Kidney epithelial cell (primary cell): ENCODE measurements at regions not wholly inside any gene's neighbourhood (a gene's known extent, or its start where the extent isn't known, plus 50 kb on each side); places are given as distances from the start of the nearest gene placed in this dataset.
"Not testable (repeated sequence)": the region's sequence is repeated elsewhere in the genome, so short reads cannot be mapped to it uniquely, and the experiment has no call there.

Experiments used
- DNase-seq: peaks from one replicate; pipeline ENCODE4 v3.0.0-alpha.2; 2010; ENCODE audit warnings: low read depth
- H3K27me3 ChIP-seq: 2 replicates; pipeline ENCODE4 v1.6.0; 2011; ENCODE audit warnings: low read length; ENCODE audit not compliant: control insufficient read depth, insufficient read depth
- H3K36me3 ChIP-seq: 2 replicates; pipeline ENCODE4 v1.5.1; 2011; ENCODE audit warnings: low read length; ENCODE audit not compliant: control insufficient read depth, insufficient read depth
- H3K4me3 ChIP-seq: 2 replicates; pipeline ENCODE4 v1.5.1; 2011; ENCODE audit warnings: low read depth, mild to moderate bottlenecking, control low read depth, low read length
- TF ChIP-seq, protein P1 (sequence below): IDR thresholded peaks from 2 replicates; pipeline ENCODE4 v1.5.1; 2011; ENCODE audit warnings: mild to moderate bottlenecking, moderate library complexity, low read length, control low read depth, inconsistent platforms; ENCODE audit not compliant: insufficient read depth, poor library complexity, severe bottlenecking

DNA sequence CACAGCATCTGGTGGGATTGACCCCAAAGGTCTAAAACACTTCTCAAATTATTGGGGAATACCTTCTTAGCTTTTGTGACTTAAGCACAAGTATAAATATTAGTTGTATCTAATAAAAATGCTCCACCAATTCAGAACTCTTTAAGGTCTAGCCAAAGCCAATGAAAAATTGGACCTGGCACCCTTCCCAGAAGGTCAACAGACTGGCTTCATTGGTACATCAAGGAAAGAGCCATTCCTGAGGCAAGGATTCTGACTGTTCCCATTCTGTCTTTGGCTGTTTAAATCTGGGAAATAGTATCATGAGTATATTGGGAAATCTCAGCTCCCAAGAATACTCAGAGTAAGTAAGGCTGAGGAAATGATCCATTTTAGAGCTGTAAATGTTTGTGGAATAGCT is 153.0 kb upstream of the TRPC5 start:
- DNase-seq: no peak
- no peak overlapping the region for H3K4me3 ChIP-seq
- TF ChIP-seq, protein P1, sequence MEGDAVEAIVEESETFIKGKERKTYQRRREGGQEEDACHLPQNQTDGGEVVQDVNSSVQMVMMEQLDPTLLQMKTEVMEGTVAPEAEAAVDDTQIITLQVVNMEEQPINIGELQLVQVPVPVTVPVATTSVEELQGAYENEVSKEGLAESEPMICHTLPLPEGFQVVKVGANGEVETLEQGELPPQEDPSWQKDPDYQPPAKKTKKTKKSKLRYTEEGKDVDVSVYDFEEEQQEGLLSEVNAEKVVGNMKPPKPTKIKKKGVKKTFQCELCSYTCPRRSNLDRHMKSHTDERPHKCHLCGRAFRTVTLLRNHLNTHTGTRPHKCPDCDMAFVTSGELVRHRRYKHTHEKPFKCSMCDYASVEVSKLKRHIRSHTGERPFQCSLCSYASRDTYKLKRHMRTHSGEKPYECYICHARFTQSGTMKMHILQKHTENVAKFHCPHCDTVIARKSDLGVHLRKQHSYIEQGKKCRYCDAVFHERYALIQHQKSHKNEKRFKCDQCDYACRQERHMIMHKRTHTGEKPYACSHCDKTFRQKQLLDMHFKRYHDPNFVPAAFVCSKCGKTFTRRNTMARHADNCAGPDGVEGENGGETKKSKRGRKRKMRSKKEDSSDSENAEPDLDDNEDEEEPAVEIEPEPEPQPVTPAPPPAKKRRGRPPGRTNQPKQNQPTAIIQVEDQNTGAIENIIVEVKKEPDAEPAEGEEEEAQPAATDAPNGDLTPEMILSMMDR: no peak
- no peaks in the 10 kb centered on the region for H3K27me3 ChIP-seq
- no peaks in the 10 kb centered on the region for H3K36me3 ChIP-seq

DNA sequence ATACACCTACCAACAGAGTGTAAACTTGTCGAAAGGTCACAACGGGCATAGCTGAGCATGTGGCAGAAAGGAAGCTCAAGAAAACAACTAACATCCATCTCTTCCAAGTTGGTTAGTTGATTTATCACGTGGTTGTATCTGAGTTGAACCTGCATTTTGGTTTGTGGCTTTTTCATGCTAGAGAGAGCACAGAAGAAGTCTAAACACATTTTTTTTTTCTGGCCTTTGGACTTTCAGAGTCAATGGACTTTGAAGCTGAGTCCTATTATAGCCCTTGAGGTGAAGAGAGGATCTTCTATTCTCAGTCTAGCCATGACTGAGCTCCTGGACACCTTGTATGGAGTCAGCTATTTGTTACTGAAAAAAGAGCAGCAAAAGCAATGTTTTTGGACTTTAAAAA is 150.6 kb upstream of the TRPC5 start:
- H3K27me3 ChIP-seq: no peaks in the 10 kb centered on the region
- no peak overlapping the region for H3K4me3 ChIP-seq
- DNase-seq: no peak
- TF ChIP-seq, protein P1: no peak
- no peaks in the 10 kb centered on the region for H3K36me3 ChIP-seq

DNA sequence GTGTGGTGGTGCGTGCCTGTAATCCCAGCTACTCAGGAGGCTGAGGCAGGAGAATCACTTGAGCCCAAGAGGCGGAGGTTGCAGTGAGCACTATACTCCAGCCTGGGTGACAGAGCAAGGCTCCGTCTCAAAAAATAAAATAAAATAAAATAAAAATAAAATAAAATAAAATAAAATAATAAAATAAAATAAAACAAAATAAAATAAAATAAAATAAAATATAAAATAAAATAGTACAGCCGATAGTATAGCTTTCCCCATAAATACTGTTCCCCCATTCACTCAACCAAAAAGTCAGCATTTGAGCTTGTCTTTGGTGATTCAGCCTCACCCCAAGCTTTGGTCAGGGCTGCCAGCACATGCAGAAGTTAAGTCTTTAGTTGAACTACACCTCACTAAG is 144.2 kb upstream of the TRPC5 start:
- H3K27me3 ChIP-seq, H3K4me3 ChIP-seq, DNase-seq, H3K36me3 ChIP-seq: not testable (repeated sequence)

DNA sequence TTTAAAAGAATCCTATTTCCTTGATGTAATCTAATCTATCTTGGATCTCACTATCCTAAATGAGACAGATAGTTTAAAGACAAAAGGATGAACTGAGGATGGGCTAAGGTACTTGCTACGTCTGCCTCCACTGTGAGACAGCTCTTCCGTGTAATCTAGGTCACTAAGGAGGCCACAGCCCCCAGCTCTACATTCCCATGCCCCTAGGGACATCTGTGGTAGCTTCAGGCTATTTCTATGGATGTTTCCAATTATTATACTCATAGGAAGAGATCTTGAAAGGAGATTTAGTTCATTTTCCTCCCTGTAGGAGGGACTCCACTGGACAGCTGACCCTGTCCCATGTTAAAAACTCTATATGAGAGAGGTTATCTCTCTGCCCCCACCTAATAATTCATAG is 140.8 kb upstream of the TRPC5 start:
- Histone ChIP-seq H3K4me3 (no peak overlapping the region), H3K27me3 (no peaks in the 10 kb centered on the region), H3K36me3 (no peaks in the 10 kb centered on the region)
- DNase-seq: no peak
- TF ChIP-seq, protein P1: no peak

DNA sequence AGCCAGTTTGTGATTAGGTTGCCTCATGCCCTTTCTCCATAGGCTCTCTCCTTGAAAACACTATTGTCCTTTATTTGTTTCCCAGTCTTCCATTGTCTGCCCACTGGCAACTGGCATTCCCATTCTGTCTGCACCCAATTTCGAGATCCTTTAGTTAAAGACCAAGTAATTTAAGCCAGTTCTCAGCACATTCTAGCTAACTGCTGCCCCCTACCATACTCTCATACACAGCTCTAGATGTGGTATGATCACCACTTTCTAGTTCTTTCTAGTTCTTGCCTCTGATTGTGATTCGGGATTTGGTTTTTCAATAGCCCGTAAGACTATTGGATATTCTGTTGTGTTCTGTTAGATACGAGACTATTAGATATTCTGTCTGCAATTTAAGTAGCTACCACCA is 135.8 kb upstream of the TRPC5 start:
- no peak for DNase-seq
- H3K36me3 ChIP-seq: no peaks in the 10 kb centered on the region
- TF ChIP-seq, protein P1: no peak
- H3K4me3 ChIP-seq: no peak overlapping the region
- H3K27me3 ChIP-seq: no peaks in the 10 kb centered on the region

DNA sequence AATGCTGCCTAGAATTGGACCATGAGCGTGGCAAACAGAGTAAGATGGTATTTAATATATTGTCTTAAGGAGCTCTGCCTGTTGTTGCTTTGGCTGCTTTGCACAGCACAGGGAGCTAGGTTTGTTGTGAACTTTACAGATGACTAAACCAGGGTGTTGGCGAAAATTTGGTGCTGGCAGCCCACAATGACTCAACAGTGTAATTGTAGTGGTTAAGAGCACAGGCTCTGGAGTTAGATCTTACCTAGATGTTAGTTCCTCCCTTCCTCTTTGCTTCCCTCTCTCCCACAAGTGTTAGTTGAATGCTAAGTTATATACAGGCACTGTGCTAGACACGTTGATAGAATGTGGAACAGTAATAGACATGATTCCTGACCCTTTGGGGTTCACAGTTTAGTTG is 128.9 kb upstream of the TRPC5 start:
- H3K36me3 ChIP-seq: no peaks in the 10 kb centered on the region
- DNase-seq: no peak
- H3K27me3 ChIP-seq: no peaks in the 10 kb centered on the region
- no peak overlapping the region for H3K4me3 ChIP-seq
- TF ChIP-seq, protein P1: no peak

DNA sequence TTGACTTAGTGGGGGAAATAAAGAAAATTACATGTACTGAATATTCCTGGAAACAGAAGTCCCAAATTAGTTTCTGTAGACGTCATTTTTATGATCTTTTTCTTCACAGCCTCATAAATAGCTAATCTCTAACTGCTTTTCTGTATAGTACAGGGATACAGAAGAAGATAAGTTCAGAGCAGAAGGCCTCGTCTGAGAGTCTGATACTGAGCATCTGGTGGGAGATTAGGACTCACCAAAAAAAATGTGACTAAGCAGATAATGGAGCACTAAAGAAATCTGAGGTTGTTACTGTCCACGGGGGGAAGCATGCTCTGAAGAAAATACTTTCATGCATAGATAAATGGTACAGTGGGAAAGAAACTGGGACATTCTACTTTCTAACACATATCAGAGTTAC is 115.3 kb upstream of the TRPC5 start:
- DNase-seq: no peak
- H3K36me3 ChIP-seq: no peaks in the 10 kb centered on the region
- H3K27me3 ChIP-seq: no peaks in the 10 kb centered on the region
- no peak overlapping the region for H3K4me3 ChIP-seq
- TF ChIP-seq, protein P1: no peak
